WERI-Rb-1 (cell line): ENCODE measurements at regions not wholly inside any gene's neighbourhood (a gene's known extent, or its start where the extent isn't known, plus 50 kb on each side); places are given as distances from the start of the nearest gene placed in this dataset.

Experiments used
- DNase-seq: peaks from one replicate; pipeline ENCODE4 v3.0.0-alpha.2; 2020
- H3K27ac ChIP-seq: fragments of 250-450 bp; sonication (Bioruptor Pico); 2 replicates; pipeline ENCODE4 v1.5.1; 2020; ENCODE audit warnings: mild to moderate bottlenecking, moderate library complexity
- H3K27me3 ChIP-seq: fragments of 250-450 bp; sonication (Bioruptor Pico); 2 replicates; pipeline ENCODE4 v1.5.1; 2021; ENCODE audit warnings: mild to moderate bottlenecking, low read depth, moderate library complexity; ENCODE audit not compliant: insufficient read depth, severe bottlenecking
- H3K36me3 ChIP-seq: fragments of 250-450 bp; sonication (Bioruptor Pico); 2 replicates; pipeline ENCODE4 v1.5.1; 2020; ENCODE audit warnings: mild to moderate bottlenecking, moderate library complexity
- H3K4me3 ChIP-seq: 2 replicates; pipeline ENCODE4 v1.5.1; 2011; ENCODE audit warnings: low read depth, mild to moderate bottlenecking, control low read depth, low read length
- H3K9me3 ChIP-seq: fragments of 250-450 bp; sonication (Bioruptor Pico); 2 replicates; pipeline ENCODE4 v1.5.1; 2021; ENCODE audit warnings: mild to moderate bottlenecking, moderate library complexity; ENCODE audit not compliant: severe bottlenecking
- TF ChIP-seq, protein P1 (sequence below): IDR thresholded peaks from 2 replicates; pipeline ENCODE4 v1.5.1; 2011; ENCODE audit warnings: low read depth, mild to moderate bottlenecking, control low read depth, inconsistent platforms, low read length

DNA sequence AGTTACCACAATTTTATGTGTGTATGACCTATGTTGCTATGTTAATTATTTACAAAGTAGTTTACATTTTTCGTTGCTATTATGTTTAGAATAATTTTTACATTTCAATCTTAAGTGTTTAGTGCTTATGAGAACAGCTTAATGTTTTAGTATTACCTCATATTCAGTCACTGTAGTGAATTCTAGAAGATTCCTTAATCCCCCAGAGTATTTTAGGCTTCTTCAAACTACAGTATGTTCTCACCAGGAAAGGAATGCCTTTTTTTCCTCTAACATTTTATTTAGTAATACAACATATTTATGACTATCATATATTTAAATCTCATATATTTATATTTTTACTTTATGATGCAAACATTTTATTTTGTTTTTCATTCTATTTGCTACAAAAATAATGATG is 612.1 kb upstream of the KLHL1 start:
- H3K4me3 ChIP-seq, result no peak overlapping the region
- no peak for DNase-seq
- no peaks in the 10 kb centered on the region for H3K9me3 ChIP-seq
- no peak overlapping the region for H3K27ac ChIP-seq
- TF ChIP-seq, protein P1, sequence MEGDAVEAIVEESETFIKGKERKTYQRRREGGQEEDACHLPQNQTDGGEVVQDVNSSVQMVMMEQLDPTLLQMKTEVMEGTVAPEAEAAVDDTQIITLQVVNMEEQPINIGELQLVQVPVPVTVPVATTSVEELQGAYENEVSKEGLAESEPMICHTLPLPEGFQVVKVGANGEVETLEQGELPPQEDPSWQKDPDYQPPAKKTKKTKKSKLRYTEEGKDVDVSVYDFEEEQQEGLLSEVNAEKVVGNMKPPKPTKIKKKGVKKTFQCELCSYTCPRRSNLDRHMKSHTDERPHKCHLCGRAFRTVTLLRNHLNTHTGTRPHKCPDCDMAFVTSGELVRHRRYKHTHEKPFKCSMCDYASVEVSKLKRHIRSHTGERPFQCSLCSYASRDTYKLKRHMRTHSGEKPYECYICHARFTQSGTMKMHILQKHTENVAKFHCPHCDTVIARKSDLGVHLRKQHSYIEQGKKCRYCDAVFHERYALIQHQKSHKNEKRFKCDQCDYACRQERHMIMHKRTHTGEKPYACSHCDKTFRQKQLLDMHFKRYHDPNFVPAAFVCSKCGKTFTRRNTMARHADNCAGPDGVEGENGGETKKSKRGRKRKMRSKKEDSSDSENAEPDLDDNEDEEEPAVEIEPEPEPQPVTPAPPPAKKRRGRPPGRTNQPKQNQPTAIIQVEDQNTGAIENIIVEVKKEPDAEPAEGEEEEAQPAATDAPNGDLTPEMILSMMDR, result no peak
- H3K36me3 ChIP-seq, result no peaks in the 10 kb centered on the region
- H3K27me3 ChIP-seq, result no peaks in the 10 kb centered on the region

DNA sequence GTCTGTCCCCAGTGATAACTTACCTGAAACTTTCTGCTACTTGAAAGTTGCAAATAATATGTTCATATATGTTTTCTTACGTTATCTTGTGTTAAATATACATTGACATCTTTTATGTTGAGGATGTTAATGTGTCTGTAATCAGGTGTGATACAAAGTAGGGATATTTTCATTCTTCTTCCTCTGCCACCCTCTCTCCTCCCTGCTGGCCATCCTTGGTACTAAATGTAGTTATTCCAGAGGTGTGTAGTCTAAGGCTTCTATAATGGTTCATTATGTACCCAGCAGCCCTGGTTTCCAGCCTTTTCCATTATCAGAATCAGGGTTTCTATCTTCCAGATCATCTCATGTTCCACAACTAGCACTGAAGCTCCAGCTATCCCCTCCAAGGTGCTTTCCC is 606.7 kb upstream of the KLHL1 start:
- H3K4me3 ChIP-seq, result no peak overlapping the region
- no peaks in the 10 kb centered on the region for H3K27me3 ChIP-seq
- H3K27ac ChIP-seq, result no peak overlapping the region
- no peaks in the 10 kb centered on the region for H3K9me3 ChIP-seq
- no peaks in the 10 kb centered on the region for H3K36me3 ChIP-seq
- DNase-seq, result no peak
- TF ChIP-seq, protein P1, result no peak

DNA sequence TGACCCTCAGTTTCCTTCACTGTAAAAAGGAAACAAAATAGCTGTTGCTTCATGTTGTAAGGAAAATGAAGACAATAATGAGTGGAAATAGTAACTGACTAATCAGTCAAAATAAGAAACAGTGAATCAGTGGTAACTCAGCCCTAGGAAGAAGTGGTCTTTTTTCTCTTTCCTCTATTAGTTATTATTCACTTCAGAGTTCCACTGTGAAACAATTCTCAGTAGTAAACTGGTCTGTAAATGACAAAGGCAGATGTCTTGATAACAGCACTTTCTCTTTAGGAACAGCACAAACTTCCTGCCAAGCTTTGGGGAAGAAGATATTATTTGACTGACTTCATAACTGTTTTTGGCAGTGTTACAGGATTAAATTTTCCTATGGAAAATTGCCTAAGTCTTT is 600.5 kb upstream of the KLHL1 start:
- H3K27ac ChIP-seq, result no peak overlapping the region
- H3K36me3 ChIP-seq, result no peaks in the 10 kb centered on the region
- no peak overlapping the region for H3K4me3 ChIP-seq

DNA sequence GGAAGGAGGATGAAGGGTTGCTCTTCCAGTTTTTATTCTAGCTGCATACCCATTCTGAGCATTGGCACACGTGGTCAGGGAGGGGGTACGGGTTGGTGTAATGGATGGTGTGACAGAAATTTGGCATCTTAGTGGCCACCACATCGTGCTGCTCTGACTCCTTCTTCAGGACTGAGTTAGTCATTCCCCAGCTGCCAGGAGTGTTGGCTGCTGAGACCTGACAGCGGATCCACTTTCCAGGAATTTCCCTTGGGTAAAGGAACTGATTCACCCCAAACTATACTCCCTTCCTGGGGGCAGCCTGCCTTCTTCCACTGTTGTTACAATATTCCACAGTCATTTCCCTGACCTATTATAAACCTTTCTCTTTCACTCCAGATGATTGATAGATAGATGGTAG is 595.5 kb upstream of the KLHL1 start:
- Histone ChIP-seq H3K9me3 (no peaks in the 10 kb centered on the region), H3K36me3 (no peaks in the 10 kb centered on the region), H3K27ac (no peak overlapping the region), H3K4me3 (no peak overlapping the region), H3K27me3 (no peaks in the 10 kb centered on the region)
- TF ChIP-seq, protein P1, result no peak
- no peak for DNase-seq

More for the DNA sequence above, 600.5 kb upstream of the KLHL1 start:
- no peak for DNase-seq
- H3K9me3 ChIP-seq, result no peaks in the 10 kb centered on the region
- no peaks in the 10 kb centered on the region for H3K27me3 ChIP-seq
- TF ChIP-seq, protein P1, result no peak

DNA sequence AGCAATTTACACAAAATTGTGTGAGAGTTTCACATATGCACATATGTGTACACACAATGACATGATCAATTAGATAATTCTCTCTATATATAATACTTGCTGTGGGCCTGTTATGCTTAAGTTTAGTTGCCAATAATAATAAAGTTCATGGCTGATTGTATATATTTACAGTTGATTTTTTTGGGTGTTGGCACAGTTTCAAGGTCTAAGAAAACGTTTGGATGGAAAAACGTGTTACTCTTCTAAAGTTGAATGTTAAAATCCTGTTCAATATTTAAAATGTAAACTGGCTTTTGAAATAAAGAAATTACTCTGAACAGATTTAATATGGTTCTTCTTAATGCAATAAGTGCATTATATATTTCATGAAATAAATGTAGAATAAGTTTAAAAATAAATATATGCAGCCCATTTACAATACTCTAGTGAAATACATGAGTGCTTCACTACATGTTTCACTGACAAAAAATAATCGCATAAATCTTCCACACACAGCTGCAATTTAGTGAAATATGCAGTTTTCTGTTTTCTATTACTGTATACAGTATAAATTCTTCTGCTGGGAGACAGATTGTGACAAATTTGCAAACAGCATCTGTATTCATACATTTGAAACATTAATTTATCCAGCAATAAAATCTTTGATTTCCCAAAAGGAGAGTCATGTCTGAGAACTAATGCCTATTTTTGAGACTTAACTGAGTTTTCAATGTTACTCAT is 586.9 kb upstream of the KLHL1 start:
- no peak for DNase-seq
- Histone ChIP-seq H3K4me3 (no peak overlapping the region), H3K27ac (no peak overlapping the region), H3K9me3 (no peaks in the 10 kb centered on the region), H3K27me3 (no peaks in the 10 kb centered on the region), H3K36me3 (no peaks in the 10 kb centered on the region)
- TF ChIP-seq, protein P1, result no peak

DNA sequence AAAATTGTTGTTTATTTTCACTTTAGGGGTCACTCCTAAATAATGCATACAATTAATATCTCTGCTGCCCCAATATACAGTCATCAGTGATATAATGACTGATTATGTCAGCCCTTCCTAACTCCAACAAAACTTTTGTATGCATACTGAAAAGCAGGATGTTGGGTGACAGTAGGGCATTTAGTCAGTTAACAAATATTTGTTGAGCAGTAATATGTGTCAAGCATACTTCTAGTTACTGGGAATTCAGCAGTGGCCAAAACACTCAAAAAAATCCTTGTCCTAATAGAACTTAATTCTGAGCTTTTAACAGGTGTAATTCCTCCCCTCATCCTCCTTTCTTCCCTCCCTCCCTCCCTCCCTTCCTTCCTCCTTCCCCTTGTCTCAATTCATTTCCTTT is 560.7 kb upstream of the KLHL1 start:
- Histone ChIP-seq H3K27ac (no peak overlapping the region), H3K9me3 (no peaks in the 10 kb centered on the region), H3K27me3 (no peaks in the 10 kb centered on the region), H3K36me3 (no peaks in the 10 kb centered on the region), H3K4me3 (no peak overlapping the region)
- no peak for DNase-seq
- TF ChIP-seq, protein P1, result no peak
